ENCODE measurements at regions not wholly inside any gene's neighbourhood (a gene's known extent, or its start where the extent isn't known, plus 50 kb on each side); places are given as distances from the start of the nearest gene placed in this dataset.

DNA sequence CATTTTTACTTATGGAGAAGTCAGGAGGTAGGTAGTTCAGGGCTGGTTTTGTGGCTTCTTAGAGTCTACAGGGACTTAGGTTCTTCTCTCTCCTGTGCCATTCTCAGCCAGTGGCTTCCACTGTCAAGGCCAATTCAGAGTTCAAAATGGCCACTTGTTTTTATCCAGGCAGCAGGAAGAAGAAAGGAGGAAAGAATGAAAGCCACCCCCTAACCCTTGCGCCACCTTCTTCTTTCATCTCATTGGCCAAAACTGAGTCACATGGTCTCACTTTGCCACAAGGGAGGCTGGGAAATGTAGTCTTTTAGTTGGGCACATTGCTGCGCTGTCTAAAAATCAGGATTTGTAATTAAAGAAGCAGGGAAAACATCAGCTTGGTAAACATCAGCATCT is 60.8 kb upstream of the MED9 start:
- in situ Hi-C loops (cut with HindIII; ENCODE audit: low pct_unique_long_range_greater_than_20kb, low sequenced_read_pairs) = no loop called here
- peak; percentile 64 for DNase-seq (ENCODE audit: low read depth)

DNA sequence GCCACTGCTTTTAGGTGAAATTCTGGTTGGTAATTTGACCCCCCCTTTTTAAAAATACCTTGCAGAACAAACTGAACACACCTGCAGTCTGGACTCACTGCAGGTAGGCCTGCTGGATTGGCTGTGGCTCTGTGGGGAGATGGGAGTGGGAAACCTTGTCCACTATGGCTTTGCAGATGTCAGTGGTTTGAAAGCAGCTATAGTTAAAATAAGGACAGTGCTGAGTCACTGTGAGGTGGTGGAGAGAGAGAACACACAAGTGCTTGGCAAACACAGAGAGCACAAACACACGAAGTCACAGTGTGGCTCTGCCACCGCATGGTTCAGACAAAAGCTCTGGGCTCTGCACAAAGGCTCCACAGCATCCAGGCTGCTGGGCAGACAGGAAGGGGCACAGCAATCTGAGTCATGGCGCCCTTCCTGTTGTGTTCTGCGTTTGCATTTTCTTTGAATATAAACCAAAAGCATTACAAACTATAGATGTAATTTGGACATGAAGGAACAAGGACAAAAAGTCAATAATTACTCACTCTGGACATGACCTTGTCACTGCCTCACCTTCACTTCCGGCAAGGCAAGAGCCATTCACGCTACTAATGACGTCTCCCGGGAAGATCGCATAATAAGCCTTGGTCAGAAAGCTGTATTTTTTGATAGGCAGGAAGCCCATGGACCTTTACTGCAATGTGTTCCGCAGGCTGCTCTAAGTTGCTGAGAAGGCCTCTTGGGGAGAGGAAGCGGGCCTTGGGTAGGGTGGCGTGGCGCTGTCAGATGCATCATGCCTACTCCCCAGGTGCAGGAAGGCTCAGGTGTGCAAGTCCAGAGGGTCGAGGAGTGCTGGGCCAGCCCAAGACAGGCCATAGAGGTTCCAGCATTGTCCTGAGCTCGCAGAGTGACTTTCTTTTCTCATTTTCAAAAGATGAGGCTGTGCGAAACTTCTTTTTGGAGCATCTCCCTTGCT is 60.1 kb upstream of the MED9 start:
- in situ Hi-C loops (cut with HindIII; ENCODE audit: low pct_unique_long_range_greater_than_20kb, low sequenced_read_pairs) = no loop called here
- DNase-seq (ENCODE audit: low read depth) = peak; percentile 8

- DNase-seq (ENCODE audit: low read depth) = no peak
- in situ Hi-C loops (cut with HindIII; ENCODE audit: low pct_unique_long_range_greater_than_20kb, low sequenced_read_pairs) = no loop called here
Observed at GRCh38 chr17:17417718-17418181, 59.0 kb upstream of the MED9 start.

GRCh38 chr17:17419166-17419565 is 57.6 kb upstream of the MED9 start:
- in situ Hi-C loops (cut with HindIII; ENCODE audit: low pct_unique_long_range_greater_than_20kb, low sequenced_read_pairs) = no loop called here
- no peak for DNase-seq (ENCODE audit: low read depth)

DNA sequence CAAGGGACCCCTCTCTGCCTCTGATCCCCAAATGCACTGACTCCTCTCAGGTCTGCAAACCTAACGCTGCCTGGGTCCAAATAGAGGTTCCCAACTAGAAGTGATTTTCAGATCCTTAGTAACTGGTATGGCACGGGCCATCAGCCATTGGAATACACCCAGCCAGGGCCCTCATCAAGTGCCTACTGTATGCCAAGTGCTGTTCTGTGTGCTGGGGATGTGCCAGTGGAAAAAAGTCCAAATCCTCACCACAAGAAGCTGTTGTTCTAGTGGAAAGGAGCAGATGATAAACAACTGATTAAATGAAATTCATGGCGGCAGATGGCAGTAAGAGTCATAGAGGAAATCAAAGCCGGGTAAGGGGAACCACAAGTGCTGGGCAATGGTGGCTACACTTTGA is 57.2 kb upstream of the MED9 start:
- no peak for DNase-seq (ENCODE audit: low read depth)
- in situ Hi-C loops (cut with HindIII; ENCODE audit: low pct_unique_long_range_greater_than_20kb, low sequenced_read_pairs) = no loop called here

GRCh38 chr17:17420082-17420481 is 56.7 kb upstream of the MED9 start:
- in situ Hi-C loops (cut with HindIII; ENCODE audit: low pct_unique_long_range_greater_than_20kb, low sequenced_read_pairs) = no loop called here
- no peak for DNase-seq (ENCODE audit: low read depth)

DNA sequence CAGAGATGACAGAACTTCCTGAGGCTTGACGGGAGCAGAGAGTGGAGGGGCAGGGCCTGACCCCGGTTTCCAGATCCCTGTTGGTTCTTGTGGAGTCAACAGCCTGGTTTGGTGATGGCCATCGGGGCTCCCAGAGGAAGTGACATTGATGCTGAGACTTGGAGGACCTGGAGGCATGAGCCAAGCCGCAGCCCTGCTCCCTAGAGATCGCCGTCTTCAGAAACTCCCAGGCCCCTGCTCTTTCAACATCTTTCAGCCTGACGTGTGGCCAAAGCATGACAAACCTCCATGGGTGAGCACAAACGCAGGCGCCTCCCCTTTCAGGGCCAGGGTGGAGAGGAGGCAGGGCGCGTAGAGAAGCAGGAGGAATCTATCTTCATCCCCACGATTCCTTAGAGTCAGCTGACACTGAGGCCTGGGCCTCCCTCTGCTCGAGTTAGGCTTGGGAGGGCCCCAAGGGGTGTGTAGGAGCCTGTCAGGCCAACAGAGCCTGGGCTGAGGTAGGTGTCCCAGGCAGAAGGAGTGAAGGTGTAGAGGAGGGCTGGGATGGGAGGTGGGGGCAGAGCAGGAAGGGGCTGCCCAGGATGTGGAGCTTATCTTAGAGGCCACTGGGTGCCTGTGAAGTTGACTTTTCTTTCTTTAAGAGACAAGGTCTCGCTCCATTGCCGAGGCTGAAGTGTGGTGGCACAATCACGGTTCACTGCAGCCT is 56.1 kb upstream of the MED9 start:
- in situ Hi-C loops (cut with HindIII; ENCODE audit: low pct_unique_long_range_greater_than_20kb, low sequenced_read_pairs) = no loop called here
- no peak for DNase-seq (ENCODE audit: low read depth)

DNA sequence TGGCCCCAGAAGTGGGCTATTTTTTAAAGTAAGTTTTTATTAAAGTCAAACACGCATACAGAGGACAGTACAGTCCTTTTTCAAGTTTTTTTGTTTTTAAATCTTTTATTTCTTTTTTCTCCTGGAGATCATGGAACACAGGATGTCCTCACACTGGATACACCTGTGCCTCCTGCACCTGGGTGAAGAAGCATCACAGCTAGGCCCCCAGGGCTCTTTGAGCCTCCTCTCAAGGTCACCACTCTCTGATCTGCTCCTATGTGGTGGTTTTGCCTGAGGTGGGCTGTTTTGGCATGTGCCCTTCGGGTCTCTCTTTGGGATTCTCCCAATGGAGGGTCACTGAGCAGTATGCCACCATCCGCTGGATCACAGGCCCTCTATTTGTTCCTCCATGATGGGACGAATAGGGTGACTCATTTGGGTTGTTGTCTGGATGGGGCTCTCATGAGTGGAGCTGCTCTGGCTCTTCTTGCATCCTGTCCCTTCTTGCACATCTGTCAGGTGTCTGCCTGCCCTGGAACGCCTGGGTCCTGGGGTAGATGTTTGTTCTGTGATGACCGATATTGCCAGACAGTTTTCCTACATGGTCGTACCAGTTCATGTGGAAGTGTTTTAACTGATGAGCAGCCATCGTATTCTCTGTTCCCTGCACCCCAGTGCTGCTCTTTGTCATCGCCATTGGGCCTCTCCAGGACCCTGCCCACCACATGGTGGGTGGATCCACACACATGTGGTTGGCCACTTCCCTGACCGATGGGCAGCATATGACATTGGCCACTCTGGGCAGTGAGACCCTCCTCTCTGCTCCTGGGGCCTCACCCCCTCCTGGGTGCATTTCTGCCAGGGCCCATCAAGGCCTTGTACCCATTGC is 55.2 kb upstream of the MED9 start:
- DNase-seq (ENCODE audit: low read depth) = no peak
- in situ Hi-C loops (cut with HindIII; ENCODE audit: low pct_unique_long_range_greater_than_20kb, low sequenced_read_pairs) = no loop called here

GRCh38 chr17:17422217-17422610 is 54.6 kb upstream of the MED9 start:
- no peak for DNase-seq (ENCODE audit: low read depth)
- in situ Hi-C loops (cut with HindIII; ENCODE audit: low pct_unique_long_range_greater_than_20kb, low sequenced_read_pairs) = no loop called here

DNA sequence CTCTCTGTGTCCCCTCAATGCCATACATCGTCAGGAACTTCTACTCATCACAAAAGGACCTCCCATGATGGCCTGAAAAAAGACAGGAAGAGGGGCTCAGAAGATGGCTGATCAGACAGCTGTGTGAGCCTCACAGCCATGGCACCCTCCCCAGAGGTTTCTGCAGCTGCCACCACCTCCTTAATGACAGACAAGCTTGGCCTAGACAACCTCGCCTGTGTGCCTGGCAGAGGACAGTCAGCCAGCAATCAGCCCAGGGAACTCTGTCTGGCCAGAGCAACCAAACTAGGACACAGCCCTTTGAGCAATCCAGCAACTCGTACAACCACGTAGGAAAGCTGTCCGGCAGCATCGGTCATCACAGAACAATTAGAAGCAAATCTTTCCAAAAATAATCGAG is 54.2 kb upstream of the MED9 start:
- in situ Hi-C loops (cut with HindIII; ENCODE audit: low pct_unique_long_range_greater_than_20kb, low sequenced_read_pairs) = no loop called here

GRCh38 chr17:17423656-17424055 is 53.1 kb upstream of the MED9 start:
- in situ Hi-C loops (cut with HindIII; ENCODE audit: low pct_unique_long_range_greater_than_20kb, low sequenced_read_pairs) = no loop called here
- DNase-seq (ENCODE audit: low read depth) = no peak

More for the DNA sequence above, 54.2 kb upstream of the MED9 start:
- DNase-seq (ENCODE audit: low read depth) = no peak

GRCh38 chr17:17424552-17424951 is 52.2 kb upstream of the MED9 start:
- DNase-seq (ENCODE audit: low read depth) = no peak
- in situ Hi-C loops (cut with HindIII; ENCODE audit: low pct_unique_long_range_greater_than_20kb, low sequenced_read_pairs) = no loop called here

DNA sequence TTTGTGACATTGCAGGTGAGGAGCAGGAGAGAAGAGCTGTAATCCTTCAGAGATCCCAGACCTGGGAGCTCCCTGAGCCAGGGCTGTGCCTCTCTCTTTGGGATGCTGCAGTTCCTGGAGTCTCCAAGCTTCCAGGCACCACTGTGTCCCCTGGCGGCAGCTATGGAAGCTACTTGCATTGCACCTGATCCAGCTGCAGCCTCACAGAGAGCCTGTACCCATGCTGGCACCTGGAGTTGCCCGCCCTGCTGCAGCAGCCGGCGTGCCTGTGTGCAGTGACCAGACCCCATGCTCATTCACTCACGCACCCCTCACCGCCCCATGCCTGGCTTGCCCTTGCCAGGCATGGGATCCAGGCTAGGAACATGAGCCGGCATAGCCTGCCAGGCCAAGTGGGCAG is 51.8 kb upstream of the MED9 start:
- in situ Hi-C loops (cut with HindIII; ENCODE audit: low pct_unique_long_range_greater_than_20kb, low sequenced_read_pairs) = no loop called here
- DNase-seq (ENCODE audit: low read depth) = no peak

- no peak for DNase-seq (ENCODE audit: low read depth)
- in situ Hi-C loops (cut with HindIII; ENCODE audit: low pct_unique_long_range_greater_than_20kb, low sequenced_read_pairs) = no loop called here
Observed at GRCh38 chr17:17425591-17425990, 51.2 kb upstream of the MED9 start.

DNA sequence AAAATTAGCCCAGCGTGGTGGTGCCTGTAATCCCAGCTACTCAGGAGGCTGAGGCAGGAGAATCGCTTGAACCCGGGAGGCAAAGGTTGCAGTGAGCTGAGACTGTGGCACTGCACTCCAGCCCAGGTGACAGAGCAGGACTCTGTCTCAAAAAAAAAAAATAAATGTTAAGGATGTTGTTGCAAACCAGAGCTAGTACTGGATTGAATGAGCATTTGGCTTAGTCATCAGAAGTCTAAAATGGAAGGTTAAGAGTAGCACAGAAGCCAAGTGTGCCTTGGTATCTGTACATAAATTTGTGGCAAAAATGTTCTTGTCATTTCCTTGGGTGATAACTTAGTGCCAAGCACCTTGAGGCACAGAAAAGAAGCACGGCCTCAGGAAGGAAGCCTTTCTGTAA is 50.6 kb upstream of the MED9 start:
- in situ Hi-C loops (cut with HindIII; ENCODE audit: low pct_unique_long_range_greater_than_20kb, low sequenced_read_pairs) = no loop called here
- no peak for DNase-seq (ENCODE audit: low read depth)
